Liver (tissue), 8 donors: ENCODE measurements at regions not wholly inside any gene's neighbourhood (a gene's known extent, or its start where the extent isn't known, plus 50 kb on each side); places are given as distances from the start of the nearest gene placed in this dataset.

Experiments
- DNase-seq: peaks from one replicate; pipeline ENCODE4 v3.0.0-alpha.2; 2017; ENCODE audit warnings: low spot score
- H3K27ac ChIP-seq, 2 donors: one replicate each; pipeline ENCODE4 v1.7.0; 2013; ENCODE audit warnings: inconsistent platforms in 2 of 2, low read length in 2 of 2, control low read depth in 1 of 2, low read depth in 1 of 2, mild to moderate bottlenecking in 1 of 2
- H3K27me3 ChIP-seq, 4 donors: one replicate each; pipeline versions ENCODE4 v1.6.1 to v1.7.0; 2013; ENCODE audit warnings: low read length in 3 of 4, inconsistent platforms in 1 of 4, mild to moderate bottlenecking in 1 of 4, moderate library complexity in 1 of 4; ENCODE audit not compliant: control insufficient read depth in 4 of 4, insufficient read depth in 4 of 4
- H3K36me3 ChIP-seq, 4 donors: one replicate each; pipeline versions ENCODE4 v1.6.1 to v1.7.0; 2013; ENCODE audit warnings: low read length in 3 of 4, mild to moderate bottlenecking in 3 of 4, low read depth in 1 of 4, moderate library complexity in 1 of 4; ENCODE audit not compliant: control insufficient read depth in 4 of 4, insufficient read depth in 3 of 4
- H3K4me1 ChIP-seq, 4 donors: one replicate each; pipeline versions ENCODE4 v1.6.1 to v1.7.0; 2013; ENCODE audit warnings: low read length in 3 of 4, mild to moderate bottlenecking in 3 of 4, moderate library complexity in 1 of 4; ENCODE audit not compliant: control insufficient read depth in 4 of 4, insufficient read depth in 4 of 4
- H3K4me3 ChIP-seq, 3 donors: one replicate each; pipeline versions ENCODE4 v1.6.1 to v1.7.0; 2013; ENCODE audit warnings: low read length in 3 of 3, control low read depth in 1 of 3, low read depth in 1 of 3, mild to moderate bottlenecking in 1 of 3
- H3K9ac ChIP-seq, 2 donors: one replicate each; pipeline ENCODE4 v1.7.0; 2013; ENCODE audit warnings: low read length in 2 of 2, mild to moderate bottlenecking in 2 of 2, moderate library complexity in 2 of 2, control low read depth in 1 of 2, low read depth in 1 of 2
- H3K9me3 ChIP-seq, 4 donors: one replicate each; pipeline versions ENCODE4 v1.6.1 to v1.7.0; 2013; ENCODE audit warnings: low read length in 3 of 4; ENCODE audit not compliant: control insufficient read depth in 4 of 4
- EGR1 ChIP-seq, 2 donors: IDR thresholded peaks; 2 replicates each; pipeline ENCODE4 v1.6.1; 2016 to 2018; ENCODE audit warnings: antibody characterized with exemption in 2 of 2, low read depth in 2 of 2
- FOXA1 ChIP-seq: IDR thresholded peaks from 2 replicates; pipeline ENCODE4 v1.6.1; 2016; ENCODE audit warnings: antibody characterized with exemption
- FOXA2 ChIP-seq: IDR thresholded peaks from 2 replicates; pipeline ENCODE4 v1.6.1; 2016; ENCODE audit warnings: antibody characterized with exemption
- GABPA ChIP-seq, 2 donors: IDR thresholded peaks in 1 of 2; conservative IDR thresholded peaks in 1 of 2; 2 replicates each; pipeline ENCODE4 v1.6.1; 2016; ENCODE audit warnings: antibody characterized with exemption in 2 of 2, mild to moderate bottlenecking in 1 of 2, moderate library complexity in 1 of 2
- HNF4A ChIP-seq, 2 donors: conservative IDR thresholded peaks; 2 replicates each; pipeline ENCODE4 v1.6.1; 2016; ENCODE audit warnings: antibody characterized with exemption in 2 of 2, mild to moderate bottlenecking in 2 of 2
- HNF4G ChIP-seq: IDR thresholded peaks from 2 replicates; pipeline ENCODE4 v1.6.1; 2016; ENCODE audit warnings: antibody characterized with exemption
- JUND ChIP-seq, 2 donors: IDR thresholded peaks; 2 replicates each; pipeline ENCODE4 v1.6.1; 2016; ENCODE audit warnings: antibody characterized with exemption in 2 of 2
- NR2F2 ChIP-seq: IDR thresholded peaks from 2 replicates; pipeline ENCODE4 v1.6.1; 2016; ENCODE audit warnings: antibody characterized with exemption
- RAD21 ChIP-seq, 2 donors: IDR thresholded peaks; 2 replicates each; pipeline ENCODE4 v1.6.1; 2016; ENCODE audit warnings: antibody characterized with exemption in 2 of 2, mild to moderate bottlenecking in 2 of 2
- RXRA ChIP-seq, 2 donors: IDR thresholded peaks; 2 replicates each; pipeline ENCODE4 v1.6.1; 2017 to 2018; ENCODE audit warnings: antibody characterized with exemption in 2 of 2, mild to moderate bottlenecking in 1 of 2
- SP1 ChIP-seq: IDR thresholded peaks from 2 replicates; pipeline ENCODE4 v1.6.1; 2018; ENCODE audit warnings: antibody characterized with exemption, mild to moderate bottlenecking
- TAF1 ChIP-seq: conservative IDR thresholded peaks from 2 replicates; pipeline ENCODE4 v1.6.1; 2016; ENCODE audit warnings: antibody characterized with exemption, mild to moderate bottlenecking
- YY1 ChIP-seq: IDR thresholded peaks from 2 replicates; pipeline ENCODE4 v1.6.1; 2016; ENCODE audit warnings: antibody characterized with exemption, mild to moderate bottlenecking
- WGBS: extraction: QIAGEN DNeasy Blood & Tissue Kit; methylation state at CpG from one replicate; pipeline ENCODE4 v1.1.7; 2013; 5-methylcytosine and 5-hydroxymethylcytosine counted together
- TF ChIP-seq, protein P1 (sequence below): IDR thresholded peaks from 2 replicates; pipeline ENCODE4 v1.6.1; 2016; ENCODE audit warnings: antibody characterized with exemption
- TF ChIP-seq, protein P2 (sequence below): IDR thresholded peaks from 2 replicates; pipeline ENCODE4 v1.6.1; 2016; ENCODE audit warnings: antibody characterized with exemption
- TF ChIP-seq, protein P3 (sequence below): IDR thresholded peaks from 2 replicates; pipeline ENCODE4 v1.6.1; 2016; ENCODE audit warnings: antibody characterized with exemption, mild to moderate bottlenecking
- TF ChIP-seq, protein P4 (sequence below): IDR thresholded peaks from 2 replicates; pipeline ENCODE4 v1.6.1; 2016; ENCODE audit warnings: antibody characterized with exemption
- TF ChIP-seq, protein P5 (sequence below): fragments of 150-350 bp; IDR thresholded peaks from 2 replicates; pipeline ENCODE4 v1.5.1; 2017; ENCODE audit warnings: improper control_type of control experiment, low read depth, low read length; ENCODE audit not compliant: missing input control
- donor health status: healthy.
- donor health status: healthy.
- donor health status: healthy.
- donor health status: healthy.
- donor health status: healthy.

DNA sequence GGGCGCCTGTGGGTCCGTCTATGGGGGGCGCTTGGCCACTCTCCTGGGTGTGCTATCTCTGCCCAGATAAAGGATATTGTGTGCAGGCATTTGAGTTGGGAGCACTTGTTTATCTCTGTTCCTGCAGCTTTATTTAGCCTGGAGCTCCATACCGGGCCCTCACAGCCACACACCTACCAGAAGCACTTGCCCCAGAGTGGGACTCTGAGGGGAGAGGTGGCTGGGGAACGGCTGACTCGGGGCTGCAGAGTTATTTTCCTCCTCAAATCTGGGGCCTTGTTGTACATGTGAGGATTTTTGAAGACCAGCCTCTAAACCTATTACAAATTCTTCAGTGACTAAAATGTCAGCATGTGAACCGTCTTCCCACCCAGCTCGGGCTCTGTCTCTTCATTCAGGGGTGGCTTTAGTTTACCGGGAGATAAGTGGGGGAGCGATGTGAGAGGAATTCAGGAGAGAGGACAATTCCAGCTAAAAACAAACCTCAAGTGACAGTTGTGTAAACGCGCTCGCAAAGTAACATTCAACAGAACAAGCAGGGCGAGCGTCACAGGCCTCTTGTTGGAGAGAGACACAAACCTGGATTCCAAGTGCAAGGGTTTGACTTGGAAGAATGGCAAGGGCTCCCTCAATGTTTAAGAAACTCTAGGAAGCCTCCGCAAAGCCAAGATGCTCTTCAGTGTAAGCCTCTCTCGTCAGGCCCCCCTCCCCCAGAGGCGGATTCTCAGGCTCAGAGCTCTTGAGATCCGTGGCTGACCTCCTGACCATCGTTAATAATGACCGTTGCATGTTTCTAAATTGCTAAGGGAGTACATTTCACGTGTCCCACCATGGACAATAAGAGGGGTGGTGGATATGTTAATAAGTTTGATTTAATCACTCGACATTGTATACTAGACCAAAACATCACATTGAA lies 548.9 kb downstream of the QKI start:
- Histone ChIP-seq H3K9ac (no peak overlapping the region), H3K27me3 (no peaks in the 10 kb centered on the region), H3K4me1 (no peaks in the 10 kb centered on the region), H3K9me3 (no peaks in the 10 kb centered on the region), H3K36me3 (no peaks in the 10 kb centered on the region), H3K27ac (no peak overlapping the region), H3K4me3 (no peak overlapping the region)
- DNase-seq = no peak
- WGBS = 82% methylated on average over 23 of the region's 23 CpGs
- no peak for TF ChIP-seq JUND (IDR thresholded peaks at IDR 0.05)
- TF ChIP-seq, protein P1, sequence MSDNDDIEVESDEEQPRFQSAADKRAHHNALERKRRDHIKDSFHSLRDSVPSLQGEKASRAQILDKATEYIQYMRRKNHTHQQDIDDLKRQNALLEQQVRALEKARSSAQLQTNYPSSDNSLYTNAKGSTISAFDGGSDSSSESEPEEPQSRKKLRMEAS = no peak
- no peak for TF ChIP-seq RAD21 (IDR thresholded peaks at IDR 0.05)
- no peak for TF ChIP-seq SP1
- TF ChIP-seq NR2F2 = no peak
- TF ChIP-seq FOXA1 = no peak
- TF ChIP-seq RXRA (IDR thresholded peaks at IDR 0.05) = no peak
- TF ChIP-seq GABPA (IDR thresholded peaks at IDR 0.05 in 1 of 2, conservative IDR thresholded peaks at IDR 0.05 in 1 of 2) = no peak
- TF ChIP-seq, protein P2, sequence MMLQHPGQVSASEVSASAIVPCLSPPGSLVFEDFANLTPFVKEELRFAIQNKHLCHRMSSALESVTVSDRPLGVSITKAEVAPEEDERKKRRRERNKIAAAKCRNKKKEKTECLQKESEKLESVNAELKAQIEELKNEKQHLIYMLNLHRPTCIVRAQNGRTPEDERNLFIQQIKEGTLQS = no peak
- TF ChIP-seq, protein P3, sequence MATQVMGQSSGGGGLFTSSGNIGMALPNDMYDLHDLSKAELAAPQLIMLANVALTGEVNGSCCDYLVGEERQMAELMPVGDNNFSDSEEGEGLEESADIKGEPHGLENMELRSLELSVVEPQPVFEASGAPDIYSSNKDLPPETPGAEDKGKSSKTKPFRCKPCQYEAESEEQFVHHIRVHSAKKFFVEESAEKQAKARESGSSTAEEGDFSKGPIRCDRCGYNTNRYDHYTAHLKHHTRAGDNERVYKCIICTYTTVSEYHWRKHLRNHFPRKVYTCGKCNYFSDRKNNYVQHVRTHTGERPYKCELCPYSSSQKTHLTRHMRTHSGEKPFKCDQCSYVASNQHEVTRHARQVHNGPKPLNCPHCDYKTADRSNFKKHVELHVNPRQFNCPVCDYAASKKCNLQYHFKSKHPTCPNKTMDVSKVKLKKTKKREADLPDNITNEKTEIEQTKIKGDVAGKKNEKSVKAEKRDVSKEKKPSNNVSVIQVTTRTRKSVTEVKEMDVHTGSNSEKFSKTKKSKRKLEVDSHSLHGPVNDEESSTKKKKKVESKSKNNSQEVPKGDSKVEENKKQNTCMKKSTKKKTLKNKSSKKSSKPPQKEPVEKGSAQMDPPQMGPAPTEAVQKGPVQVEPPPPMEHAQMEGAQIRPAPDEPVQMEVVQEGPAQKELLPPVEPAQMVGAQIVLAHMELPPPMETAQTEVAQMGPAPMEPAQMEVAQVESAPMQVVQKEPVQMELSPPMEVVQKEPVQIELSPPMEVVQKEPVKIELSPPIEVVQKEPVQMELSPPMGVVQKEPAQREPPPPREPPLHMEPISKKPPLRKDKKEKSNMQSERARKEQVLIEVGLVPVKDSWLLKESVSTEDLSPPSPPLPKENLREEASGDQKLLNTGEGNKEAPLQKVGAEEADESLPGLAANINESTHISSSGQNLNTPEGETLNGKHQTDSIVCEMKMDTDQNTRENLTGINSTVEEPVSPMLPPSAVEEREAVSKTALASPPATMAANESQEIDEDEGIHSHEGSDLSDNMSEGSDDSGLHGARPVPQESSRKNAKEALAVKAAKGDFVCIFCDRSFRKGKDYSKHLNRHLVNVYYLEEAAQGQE = no peak
- no peak for TF ChIP-seq FOXA2
- TF ChIP-seq, protein P4, sequence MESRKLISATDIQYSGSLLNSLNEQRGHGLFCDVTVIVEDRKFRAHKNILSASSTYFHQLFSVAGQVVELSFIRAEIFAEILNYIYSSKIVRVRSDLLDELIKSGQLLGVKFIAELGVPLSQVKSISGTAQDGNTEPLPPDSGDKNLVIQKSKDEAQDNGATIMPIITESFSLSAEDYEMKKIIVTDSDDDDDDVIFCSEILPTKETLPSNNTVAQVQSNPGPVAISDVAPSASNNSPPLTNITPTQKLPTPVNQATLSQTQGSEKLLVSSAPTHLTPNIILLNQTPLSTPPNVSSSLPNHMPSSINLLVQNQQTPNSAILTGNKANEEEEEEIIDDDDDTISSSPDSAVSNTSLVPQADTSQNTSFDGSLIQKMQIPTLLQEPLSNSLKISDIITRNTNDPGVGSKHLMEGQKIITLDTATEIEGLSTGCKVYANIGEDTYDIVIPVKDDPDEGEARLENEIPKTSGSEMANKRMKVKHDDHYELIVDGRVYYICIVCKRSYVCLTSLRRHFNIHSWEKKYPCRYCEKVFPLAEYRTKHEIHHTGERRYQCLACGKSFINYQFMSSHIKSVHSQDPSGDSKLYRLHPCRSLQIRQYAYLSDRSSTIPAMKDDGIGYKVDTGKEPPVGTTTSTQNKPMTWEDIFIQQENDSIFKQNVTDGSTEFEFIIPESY = no peak
- TF ChIP-seq TAF1 = no peak
- no peak for TF ChIP-seq YY1
- TF ChIP-seq, protein P5, sequence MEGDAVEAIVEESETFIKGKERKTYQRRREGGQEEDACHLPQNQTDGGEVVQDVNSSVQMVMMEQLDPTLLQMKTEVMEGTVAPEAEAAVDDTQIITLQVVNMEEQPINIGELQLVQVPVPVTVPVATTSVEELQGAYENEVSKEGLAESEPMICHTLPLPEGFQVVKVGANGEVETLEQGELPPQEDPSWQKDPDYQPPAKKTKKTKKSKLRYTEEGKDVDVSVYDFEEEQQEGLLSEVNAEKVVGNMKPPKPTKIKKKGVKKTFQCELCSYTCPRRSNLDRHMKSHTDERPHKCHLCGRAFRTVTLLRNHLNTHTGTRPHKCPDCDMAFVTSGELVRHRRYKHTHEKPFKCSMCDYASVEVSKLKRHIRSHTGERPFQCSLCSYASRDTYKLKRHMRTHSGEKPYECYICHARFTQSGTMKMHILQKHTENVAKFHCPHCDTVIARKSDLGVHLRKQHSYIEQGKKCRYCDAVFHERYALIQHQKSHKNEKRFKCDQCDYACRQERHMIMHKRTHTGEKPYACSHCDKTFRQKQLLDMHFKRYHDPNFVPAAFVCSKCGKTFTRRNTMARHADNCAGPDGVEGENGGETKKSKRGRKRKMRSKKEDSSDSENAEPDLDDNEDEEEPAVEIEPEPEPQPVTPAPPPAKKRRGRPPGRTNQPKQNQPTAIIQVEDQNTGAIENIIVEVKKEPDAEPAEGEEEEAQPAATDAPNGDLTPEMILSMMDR = no peak
- TF ChIP-seq EGR1 (IDR thresholded peaks at IDR 0.05; ENCODE audit: low read depth in 2 of 2) = no peak
- TF ChIP-seq HNF4G = no peak
- no peak for TF ChIP-seq HNF4A (conservative IDR thresholded peaks at IDR 0.05)
